ENCODE measurements at regions not wholly inside any gene's neighbourhood (a gene's known extent, or its start where the extent isn't known, plus 50 kb on each side); places are given as distances from the start of the nearest gene placed in this dataset.

DNA sequence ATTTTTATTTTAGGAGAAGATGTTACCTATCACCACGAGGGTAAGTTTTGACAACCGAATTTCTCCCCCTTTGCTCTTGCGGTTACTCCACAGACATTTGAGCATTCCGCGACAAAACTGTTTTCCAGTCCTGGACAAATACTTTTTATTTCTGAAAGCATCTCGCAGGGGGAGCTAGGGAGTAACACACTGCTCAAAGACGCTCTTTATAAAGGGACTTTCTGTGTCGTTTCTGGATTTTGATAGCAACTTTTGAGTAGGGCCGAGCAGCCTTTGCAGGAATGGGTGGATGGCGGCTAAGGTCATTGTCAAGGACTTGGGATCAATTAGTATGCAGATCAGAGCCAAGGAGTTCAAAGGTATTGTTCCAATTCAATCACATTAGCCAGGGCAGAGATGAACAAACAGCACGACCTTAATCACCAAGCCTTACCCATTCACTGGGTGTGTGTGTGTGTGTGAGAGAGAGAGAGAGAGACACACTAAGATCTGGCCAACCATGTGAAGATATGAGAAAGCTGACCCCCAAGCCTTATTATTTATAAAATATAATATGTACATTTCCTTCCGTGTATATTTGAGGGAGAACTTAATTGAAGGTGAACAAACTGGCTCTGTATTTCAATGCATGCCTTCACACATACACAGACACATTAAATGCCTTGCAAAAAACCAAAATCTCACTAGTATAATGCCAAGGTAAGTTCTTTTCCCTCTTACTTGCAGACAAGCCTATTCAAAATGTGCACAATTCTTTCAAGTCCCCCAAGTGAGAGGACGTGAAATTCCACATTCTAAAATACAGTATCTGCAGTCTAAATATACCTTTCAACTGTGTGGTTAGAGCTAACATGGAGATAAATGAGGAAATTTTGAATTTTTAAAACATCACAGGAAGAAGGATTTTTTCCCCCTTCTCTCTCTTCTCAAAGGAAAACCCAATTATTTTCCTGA is 613.8 kb downstream of the VRK1 start:
- peaks cover 73% of the 10 kb centered on the region for H3K27me3 ChIP-seq (ENCODE audit: control insufficient read depth, insufficient read depth, low read length)

DNA sequence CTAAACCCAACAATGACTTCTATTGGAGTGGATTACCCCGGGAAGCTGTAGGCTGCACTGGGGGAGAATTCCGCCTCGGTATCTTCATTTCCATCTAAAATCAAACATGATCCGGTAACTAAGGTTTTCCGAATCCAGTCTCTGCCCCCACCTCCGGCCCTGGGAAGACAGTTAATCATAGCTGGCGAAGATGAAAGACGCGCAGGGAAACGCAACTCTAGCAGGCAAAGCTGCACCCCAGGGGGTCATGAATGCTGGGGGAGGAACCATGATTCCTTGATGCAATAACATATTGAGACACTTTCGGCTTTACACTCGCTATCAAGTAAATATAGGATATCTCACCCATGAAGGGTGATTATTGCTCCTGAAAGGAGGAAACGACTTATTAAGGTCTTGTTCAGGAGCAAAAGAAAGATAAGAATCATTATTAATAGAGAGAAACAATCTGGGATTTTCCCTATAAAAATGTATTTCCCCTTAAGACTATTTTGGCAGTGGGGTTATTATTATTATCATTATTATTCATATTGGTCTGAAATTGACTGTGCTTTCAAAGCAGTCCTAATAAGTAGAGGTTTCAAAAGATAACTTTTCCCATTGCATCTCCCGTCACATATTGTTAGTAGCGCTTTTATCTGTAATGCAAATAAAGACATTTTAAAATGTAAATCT is 614.9 kb downstream of the VRK1 start:
- Histone ChIP-seq H3K27me3 (ENCODE audit: control insufficient read depth, insufficient read depth, low read length) (peaks cover 76% of the 10 kb centered on the region), H3K4me1 (ENCODE audit: control insufficient read depth, insufficient read depth, low read length) (no peaks in the 10 kb centered on the region), H3K4me3 (ENCODE audit: low read length) (no peak overlapping the region), H3K27ac (ENCODE audit: low read length) (no peak overlapping the region), H3K9me3 (ENCODE audit: control insufficient read depth, low read depth, low read length) (no peaks in the 10 kb centered on the region), H3K36me3 (ENCODE audit: control insufficient read depth, insufficient read depth, low read length) (no peaks in the 10 kb centered on the region)
- DNase-seq: no peak
- WGBS (ENCODE audit: insufficient coverage, low lambda C conversion rate): 8% methylated on average over 2 of the region's 15 CpGs

More for the DNA sequence above, 613.8 kb downstream of the VRK1 start:
- Histone ChIP-seq H3K9me3 (ENCODE audit: control insufficient read depth, low read depth, low read length) (no peaks in the 10 kb centered on the region), H3K4me1 (ENCODE audit: control insufficient read depth, insufficient read depth, low read length) (no peaks in the 10 kb centered on the region), H3K36me3 (ENCODE audit: control insufficient read depth, insufficient read depth, low read length) (no peaks in the 10 kb centered on the region), H3K4me3 (ENCODE audit: low read length) (no peak overlapping the region), H3K27ac (ENCODE audit: low read length) (no peak overlapping the region)
- WGBS (ENCODE audit: insufficient coverage, low lambda C conversion rate): no CpG with 5 or more reads among the region's 13 CpGs
- DNase-seq: no peak

DNA sequence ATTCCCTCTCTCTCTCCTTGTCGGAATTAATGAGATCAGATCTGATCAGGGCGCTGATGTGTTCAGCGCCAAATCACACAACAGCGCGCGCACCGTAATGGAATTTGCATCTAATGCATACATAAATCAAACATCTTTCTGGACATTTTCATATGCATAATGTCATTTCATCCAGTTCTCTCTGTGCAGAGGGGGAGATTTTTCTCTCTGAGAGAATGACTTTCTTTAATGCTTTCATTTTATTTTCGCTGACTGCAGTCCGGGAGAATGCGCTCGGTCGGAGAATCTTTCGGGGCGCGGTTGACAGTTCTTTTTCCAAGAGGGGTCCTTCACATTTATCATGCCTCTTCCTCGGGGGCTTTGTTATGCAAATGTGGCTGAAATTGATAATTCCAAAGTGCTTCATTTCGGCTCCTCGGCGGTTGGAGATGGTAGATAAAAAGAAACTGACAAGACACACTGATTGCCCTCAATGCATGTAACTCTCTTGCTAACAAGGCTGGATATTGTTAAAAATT is 615.9 kb downstream of the VRK1 start:
- WGBS (ENCODE audit: insufficient coverage, low lambda C conversion rate): 0% methylated on average over 3 of the region's 19 CpGs

DNA sequence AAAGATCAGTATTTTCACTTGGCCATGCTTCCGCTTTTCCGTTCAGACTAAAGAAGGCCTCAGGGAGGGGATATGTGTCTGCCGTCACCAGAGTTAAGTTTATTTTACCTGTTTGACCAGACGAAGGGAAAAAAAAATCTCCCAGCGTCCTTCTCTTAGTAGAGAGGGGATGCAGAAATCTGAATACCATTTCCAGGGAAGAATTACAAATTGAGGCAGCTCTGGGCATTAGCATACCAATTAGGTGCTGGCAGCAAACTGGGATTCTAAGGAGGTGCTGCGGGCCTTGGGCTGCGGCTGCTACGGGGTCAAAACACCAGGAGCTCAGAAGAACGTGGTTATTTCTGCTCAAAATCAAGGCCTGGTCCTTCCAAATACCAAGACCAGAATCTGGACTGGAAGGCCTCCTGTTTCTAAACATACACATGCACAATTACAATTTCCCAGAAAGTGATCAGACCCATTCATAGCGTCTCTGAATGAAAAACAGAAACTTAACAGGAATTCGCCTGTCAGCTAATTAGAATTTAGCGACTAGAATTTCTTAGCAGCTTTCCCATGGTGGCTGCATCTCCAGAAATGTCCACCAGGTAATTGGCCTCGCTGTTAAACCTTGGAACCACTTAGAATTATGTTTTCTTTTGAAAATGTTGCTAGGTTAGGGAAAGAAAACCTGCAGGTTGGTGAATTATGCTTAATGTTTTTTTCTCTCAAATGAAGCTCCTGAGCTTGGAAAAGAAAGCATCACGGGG is 617.0 kb downstream of the VRK1 start:
- H3K9me3 ChIP-seq (ENCODE audit: control insufficient read depth, low read depth, low read length): no peaks in the 10 kb centered on the region
- no peak overlapping the region for H3K27ac ChIP-seq (ENCODE audit: low read length)
- no peaks in the 10 kb centered on the region for H3K4me1 ChIP-seq (ENCODE audit: control insufficient read depth, insufficient read depth, low read length)
- DNase-seq: no peak
- 82% methylated on average over 3 of the region's 14 CpGs for WGBS (ENCODE audit: insufficient coverage, low lambda C conversion rate)
- no peak overlapping the region for H3K4me3 ChIP-seq (ENCODE audit: low read length)
- H3K27me3 ChIP-seq (ENCODE audit: control insufficient read depth, insufficient read depth, low read length): peaks cover 63% of the 10 kb centered on the region
- H3K36me3 ChIP-seq (ENCODE audit: control insufficient read depth, insufficient read depth, low read length): no peaks in the 10 kb centered on the region

More for the DNA sequence above, 615.9 kb downstream of the VRK1 start:
- Histone ChIP-seq H3K4me3 (ENCODE audit: low read length) (no peak overlapping the region), H3K27ac (ENCODE audit: low read length) (no peak overlapping the region), H3K9me3 (ENCODE audit: control insufficient read depth, low read depth, low read length) (no peaks in the 10 kb centered on the region), H3K4me1 (ENCODE audit: control insufficient read depth, insufficient read depth, low read length) (no peaks in the 10 kb centered on the region), H3K36me3 (ENCODE audit: control insufficient read depth, insufficient read depth, low read length) (no peaks in the 10 kb centered on the region), H3K27me3 (ENCODE audit: control insufficient read depth, insufficient read depth, low read length) (peaks cover 68% of the 10 kb centered on the region)
- no peak for DNase-seq

DNA sequence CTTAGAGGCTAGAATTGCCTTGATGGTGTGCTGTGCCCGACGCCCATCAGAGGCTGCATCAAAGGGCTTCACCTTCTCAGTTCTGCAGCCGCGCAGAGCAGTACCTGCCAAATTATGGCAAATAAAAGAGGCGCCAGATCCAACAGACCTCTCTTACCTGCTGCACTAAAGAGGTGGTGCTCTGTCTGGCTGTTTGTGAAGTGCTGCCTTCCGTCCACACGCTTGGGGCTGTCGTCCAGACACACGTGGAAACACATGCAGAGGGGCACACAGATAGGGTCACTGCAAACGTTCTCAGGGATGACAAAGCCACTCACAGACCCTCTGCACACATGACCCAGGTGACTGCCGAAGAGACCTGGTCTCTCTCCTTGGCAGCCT is 617.5 kb downstream of the VRK1 start:
- H3K27me3 ChIP-seq (ENCODE audit: control insufficient read depth, insufficient read depth, low read length): peaks cover 59% of the 10 kb centered on the region

DNA sequence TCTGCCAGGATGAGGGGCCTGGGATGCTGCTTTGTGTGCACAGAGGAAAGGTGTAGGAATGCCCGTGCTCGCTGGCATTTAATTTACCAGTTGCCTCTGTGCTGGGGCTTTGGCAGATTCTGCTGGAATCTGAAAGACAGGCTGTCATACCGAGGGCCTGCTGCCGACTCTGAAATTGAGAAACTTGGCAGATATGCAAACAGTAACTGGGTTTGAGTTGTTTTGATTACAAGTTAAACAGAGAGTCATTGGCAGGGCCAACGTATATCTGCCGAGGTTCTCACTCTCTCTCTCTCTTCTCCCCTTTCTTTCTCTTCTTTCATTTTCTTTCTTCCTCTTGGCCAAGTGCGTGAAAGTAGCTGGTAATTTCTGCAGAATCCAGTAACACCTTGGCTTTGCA is 618.7 kb downstream of the VRK1 start:
- Histone ChIP-seq H3K36me3 (ENCODE audit: control insufficient read depth, insufficient read depth, low read length) (no peaks in the 10 kb centered on the region), H3K4me3 (ENCODE audit: low read length) (no peak overlapping the region), H3K27ac (ENCODE audit: low read length) (no peak overlapping the region), H3K4me1 (ENCODE audit: control insufficient read depth, insufficient read depth, low read length) (no peaks in the 10 kb centered on the region), H3K9me3 (ENCODE audit: control insufficient read depth, low read depth, low read length) (no peaks in the 10 kb centered on the region), H3K27me3 (ENCODE audit: control insufficient read depth, insufficient read depth, low read length) (peaks cover 50% of the 10 kb centered on the region)
- no peak for DNase-seq
- WGBS (ENCODE audit: insufficient coverage, low lambda C conversion rate): no CpG with 5 or more reads among the region's 7 CpGs

More for the DNA sequence above, 617.5 kb downstream of the VRK1 start:
- Histone ChIP-seq H3K4me1 (ENCODE audit: control insufficient read depth, insufficient read depth, low read length) (no peaks in the 10 kb centered on the region), H3K36me3 (ENCODE audit: control insufficient read depth, insufficient read depth, low read length) (no peaks in the 10 kb centered on the region), H3K9me3 (ENCODE audit: control insufficient read depth, low read depth, low read length) (no peaks in the 10 kb centered on the region), H3K4me3 (ENCODE audit: low read length) (no peak overlapping the region), H3K27ac (ENCODE audit: low read length) (no peak overlapping the region)
- no peak for DNase-seq
- WGBS (ENCODE audit: insufficient coverage, low lambda C conversion rate): no CpG with 5 or more reads among the region's 11 CpGs

DNA sequence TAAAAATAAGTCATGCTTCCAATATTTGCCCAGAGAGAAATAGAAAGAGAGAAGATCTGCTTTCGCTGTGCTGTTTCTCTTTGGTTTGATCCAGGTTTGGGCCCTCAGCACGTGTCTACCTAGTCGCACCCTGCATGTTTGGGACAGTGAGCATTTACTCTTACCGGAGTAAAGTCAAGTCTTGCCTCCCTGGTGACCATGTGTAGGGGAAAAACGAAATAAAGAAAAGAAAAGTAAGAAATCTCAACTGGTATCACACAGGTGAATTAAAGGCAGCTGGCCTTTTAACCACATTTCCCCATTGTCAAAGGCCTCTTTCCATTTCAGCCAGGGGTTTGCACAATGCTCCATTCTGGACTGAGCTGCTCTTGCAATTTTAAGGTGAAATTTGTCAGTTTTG is 619.4 kb downstream of the VRK1 start:
- Histone ChIP-seq H3K27ac (ENCODE audit: low read length) (no peak overlapping the region), H3K4me3 (ENCODE audit: low read length) (no peak overlapping the region), H3K27me3 (ENCODE audit: control insufficient read depth, insufficient read depth, low read length) (peaks cover 43% of the 10 kb centered on the region), H3K4me1 (ENCODE audit: control insufficient read depth, insufficient read depth, low read length) (no peaks in the 10 kb centered on the region), H3K9me3 (ENCODE audit: control insufficient read depth, low read depth, low read length) (no peaks in the 10 kb centered on the region), H3K36me3 (ENCODE audit: control insufficient read depth, insufficient read depth, low read length) (no peaks in the 10 kb centered on the region)
- DNase-seq: no peak
- WGBS (ENCODE audit: insufficient coverage, low lambda C conversion rate): 100% methylated on average over 2 of the region's 5 CpGs

DNA sequence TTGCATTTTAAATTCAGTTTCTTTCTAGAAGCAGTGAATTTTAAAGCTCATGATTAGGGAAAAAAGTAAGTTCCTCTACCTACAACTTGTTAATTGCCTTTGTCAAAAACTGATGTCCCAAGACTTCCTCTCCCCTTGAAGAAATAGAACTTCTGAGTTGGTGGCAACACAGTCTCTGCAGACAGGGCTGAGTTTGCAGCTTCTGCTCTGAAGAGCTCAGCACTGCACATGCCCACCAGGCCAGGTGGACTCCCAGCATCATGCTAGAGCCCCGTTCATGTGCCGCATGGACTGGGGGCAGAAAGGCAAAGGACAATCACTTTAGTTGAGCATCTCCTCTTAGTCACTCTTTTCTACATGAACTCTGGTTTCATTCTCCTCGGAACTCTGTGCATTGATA is 620.1 kb downstream of the VRK1 start:
- WGBS (ENCODE audit: insufficient coverage, low lambda C conversion rate): 100% methylated on average over 1 of the region's 3 CpGs
- Histone ChIP-seq H3K36me3 (ENCODE audit: control insufficient read depth, insufficient read depth, low read length) (no peaks in the 10 kb centered on the region), H3K4me3 (ENCODE audit: low read length) (no peak overlapping the region), H3K27me3 (ENCODE audit: control insufficient read depth, insufficient read depth, low read length) (peaks cover 37% of the 10 kb centered on the region), H3K4me1 (ENCODE audit: control insufficient read depth, insufficient read depth, low read length) (no peaks in the 10 kb centered on the region), H3K9me3 (ENCODE audit: control insufficient read depth, low read depth, low read length) (no peaks in the 10 kb centered on the region), H3K27ac (ENCODE audit: low read length) (no peak overlapping the region)
- no peak for DNase-seq

DNA sequence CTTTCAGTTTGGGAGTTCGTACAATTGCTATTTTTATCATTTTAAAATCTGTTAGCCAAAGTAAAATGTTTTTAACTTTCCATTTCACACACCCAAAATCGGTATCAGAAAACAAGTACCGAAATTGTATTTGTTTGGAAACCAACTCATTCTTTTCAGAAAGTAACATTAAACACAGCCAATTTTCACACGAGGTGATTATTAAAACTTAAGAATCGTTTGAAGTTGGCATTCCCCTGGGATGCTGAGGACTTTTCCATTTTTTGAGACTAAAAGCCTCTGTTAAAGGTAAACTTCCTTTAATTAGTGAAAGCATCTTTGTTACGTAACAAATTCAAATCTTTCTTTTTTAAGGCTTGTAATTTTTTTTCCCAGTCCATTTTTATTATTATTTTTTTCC is 623.0 kb downstream of the VRK1 start:
- H3K9me3 ChIP-seq (ENCODE audit: control insufficient read depth, low read depth, low read length): no peaks in the 10 kb centered on the region
- no peak overlapping the region for H3K27ac ChIP-seq (ENCODE audit: low read length)
- no peak overlapping the region for H3K4me3 ChIP-seq (ENCODE audit: low read length)
- DNase-seq: no peak
- H3K36me3 ChIP-seq (ENCODE audit: control insufficient read depth, insufficient read depth, low read length): no peaks in the 10 kb centered on the region
- no peaks in the 10 kb centered on the region for H3K4me1 ChIP-seq (ENCODE audit: control insufficient read depth, insufficient read depth, low read length)
- H3K27me3 ChIP-seq (ENCODE audit: control insufficient read depth, insufficient read depth, low read length): peaks cover 9% of the 10 kb centered on the region
- 81% methylated on average over 4 of the region's 6 CpGs for WGBS (ENCODE audit: insufficient coverage, low lambda C conversion rate)

DNA sequence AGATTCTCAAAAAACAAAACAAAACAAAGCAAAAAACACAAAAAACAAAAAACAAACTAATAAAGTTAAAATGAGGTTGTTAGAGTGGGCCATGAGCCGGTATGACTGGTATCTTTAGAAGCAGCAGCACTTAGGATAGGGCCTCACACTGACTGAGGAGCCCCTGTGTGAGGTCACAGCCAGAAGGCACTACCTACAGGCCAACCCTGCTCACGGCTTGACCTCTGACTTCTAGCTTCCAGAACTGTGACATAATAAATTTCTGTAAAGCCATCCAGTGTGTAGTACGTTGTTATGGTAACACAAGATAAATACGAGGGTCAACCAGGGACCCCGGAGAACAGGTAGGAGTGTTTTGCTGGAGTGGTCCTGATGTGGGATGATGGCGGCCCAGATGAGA is 629.6 kb downstream of the VRK1 start:
- Histone ChIP-seq H3K4me1 (ENCODE audit: control insufficient read depth, insufficient read depth, low read length) (no peaks in the 10 kb centered on the region), H3K9me3 (ENCODE audit: control insufficient read depth, low read depth, low read length) (no peaks in the 10 kb centered on the region), H3K4me3 (ENCODE audit: low read length) (no peak overlapping the region), H3K27ac (ENCODE audit: low read length) (no peak overlapping the region), H3K27me3 (ENCODE audit: control insufficient read depth, insufficient read depth, low read length) (no peaks in the 10 kb centered on the region), H3K36me3 (ENCODE audit: control insufficient read depth, insufficient read depth, low read length) (no peaks in the 10 kb centered on the region)
- DNase-seq: no peak
- WGBS (ENCODE audit: insufficient coverage, low lambda C conversion rate): no CpG with 5 or more reads among the region's 6 CpGs
